NOMO-1 treated with dmso at 0.1 percent for 144 hours (cell line): ENCODE measurements at regions not wholly inside any gene's neighbourhood (a gene's known extent, or its start where the extent isn't known, plus 50 kb on each side); places are given as distances from the start of the nearest gene placed in this dataset.

Experiments
- DNase-seq: peaks from one replicate; lab custom pipeline; 2025; ENCODE audit not compliant: unreplicated experiment; lab: John Stamatoyannopoulos, UW

GRCh38 chr2:200013906-200014305, 58.5 kb downstream of the MAIP1 start:
- no peak for DNase-seq

GRCh38 chr2:200021449-200022114, 66.2 kb downstream of the MAIP1 start:
- no peak for DNase-seq

- no peak for DNase-seq
These were observed 67.1 kb downstream of the MAIP1 start for GRCh38 chr2:200022511-200022910.

- no peak for DNase-seq
These were observed 68.2 kb downstream of the MAIP1 start for GRCh38 chr2:200023570-200023969.

GRCh38 chr2:200025717-200026116, 70.3 kb downstream of the MAIP1 start:
- no peak for DNase-seq

- DNase-seq: no peak
These were observed 71.2 kb downstream of the MAIP1 start for GRCh38 chr2:200026332-200027230.

GRCh38 chr2:200028998-200029397, 73.6 kb downstream of the MAIP1 start:
- no peak for DNase-seq

GRCh38 chr2:200032895-200033294, 77.5 kb downstream of the MAIP1 start:
- DNase-seq: no peak

GRCh38 chr2:200033929-200034328, 78.5 kb downstream of the MAIP1 start:
- DNase-seq: no peak

GRCh38 chr2:200034816-200035215, 79.4 kb downstream of the MAIP1 start:
- DNase-seq: no peak

GRCh38 chr2:200039724-200040650, 84.6 kb downstream of the MAIP1 start:
- DNase-seq: no peak

GRCh38 chr2:200040831-200041230, 85.4 kb downstream of the MAIP1 start:
- DNase-seq: no peak

GRCh38 chr2:200041639-200042038, 86.3 kb downstream of the MAIP1 start:
- DNase-seq: no peak

GRCh38 chr2:200042102-200042735, 86.8 kb downstream of the MAIP1 start:
- DNase-seq: no peak

GRCh38 chr2:200042944-200043343, 87.6 kb downstream of the MAIP1 start:
- no peak for DNase-seq

GRCh38 chr2:200044453-200044852, 89.1 kb downstream of the MAIP1 start:
- no peak for DNase-seq

- no peak for DNase-seq
These were observed 93.0 kb downstream of the MAIP1 start for GRCh38 chr2:200048421-200048820.

GRCh38 chr2:200049086-200049485, 93.7 kb downstream of the MAIP1 start:
- no peak for DNase-seq

- DNase-seq: no peak
These were observed 95.7 kb downstream of the MAIP1 start for GRCh38 chr2:200050921-200051610.

GRCh38 chr2:200051611-200051945, 96.2 kb downstream of the MAIP1 start:
- no peak for DNase-seq
